MM.1S (cell line): ENCODE measurements at regions not wholly inside any gene's neighbourhood (a gene's known extent, or its start where the extent isn't known, plus 50 kb on each side); places are given as distances from the start of the nearest gene placed in this dataset.

Source experiments
- DNase-seq: peaks from one replicate; pipeline ENCODE4 v3.0.0-alpha.2; 2015
- H2AFZ ChIP-seq: fragments of 300-600 bp; sonication (generic); 2 replicates; pipeline ENCODE4 v1.6.0; 2016; ENCODE audit warnings: antibody characterized with exemption, low read length
- H3F3A ChIP-seq: fragments of 300-600 bp; sonication (generic); 2 replicates; pipeline ENCODE4 v1.6.1; 2016; ENCODE audit warnings: mild to moderate bottlenecking, antibody characterized with exemption, low read length, moderate library complexity, mixed read lengths; ENCODE audit not compliant: insufficient read depth
- H3K27ac ChIP-seq: fragments of 300-600 bp; sonication (generic); 2 replicates; pipeline ENCODE4 v1.5.1; 2016; ENCODE audit warnings: mild to moderate bottlenecking, low read length
- H3K27me3 ChIP-seq: fragments of 300-600 bp; sonication (generic); replicated peaks from 2 replicates; pipeline ENCODE4 v1.6.0; 2016; ENCODE audit warnings: low read length; ENCODE audit not compliant: insufficient read depth
- H3K36me3 ChIP-seq: fragments of 300-600 bp; sonication (generic); replicated peaks from 2 replicates; pipeline ENCODE4 v1.6.1; 2016; ENCODE audit warnings: mild to moderate bottlenecking, low read length, mixed read lengths; ENCODE audit not compliant: insufficient read depth
- H3K4me1 ChIP-seq: fragments of 300-600 bp; sonication (generic); 2 replicates; pipeline ENCODE4 v1.6.1; 2016; ENCODE audit warnings: low read length, mixed read lengths
- H3K4me2 ChIP-seq: fragments of 300-600 bp; sonication (generic); 2 replicates; pipeline ENCODE4 v1.6.0; 2016; ENCODE audit warnings: low read depth, low read length
- H3K4me3 ChIP-seq: fragments of 300-600 bp; sonication (generic); 2 replicates; pipeline ENCODE4 v1.5.1; 2016; ENCODE audit warnings: low read length, mixed read lengths
- H3K79me2 ChIP-seq: fragments of 300-600 bp; sonication (generic); 2 replicates; pipeline ENCODE4 v1.6.1; 2016; ENCODE audit warnings: mixed run types, low read length, mixed read lengths
- H3K9ac ChIP-seq: fragments of 300-600 bp; sonication (generic); 2 replicates; pipeline ENCODE4 v1.6.1; 2016; ENCODE audit warnings: low read length, mixed read lengths
- H3K9me2 ChIP-seq: fragments of 300-600 bp; sonication (generic); replicated peaks from 2 replicates; pipeline ENCODE4 v1.6.1; 2016; ENCODE audit warnings: mild to moderate bottlenecking, low read length, mixed read lengths; ENCODE audit not compliant: insufficient read depth
- H3K9me3 ChIP-seq: fragments of 300-600 bp; sonication (generic); replicated peaks from 2 replicates; pipeline ENCODE4 v1.6.1; 2016; ENCODE audit warnings: mild to moderate bottlenecking, low read length, mixed read lengths; ENCODE audit not compliant: insufficient read depth
- H4K20me1 ChIP-seq: fragments of 300-600 bp; sonication (generic); 2 replicates; pipeline ENCODE4 v1.6.1; 2016; ENCODE audit warnings: mild to moderate bottlenecking, low read length, moderate library complexity, mixed read lengths; ENCODE audit not compliant: insufficient read depth
- CTCF ChIP-seq: fragments of 300-600 bp; sonication (generic); IDR thresholded peaks from 2 replicates; pipeline ENCODE4 v1.5.1; 2016; ENCODE audit warnings: antibody characterized with exemption, low read length, mixed read lengths
- EZH2 ChIP-seq: fragments of 300-600 bp; sonication (generic); optimal IDR thresholded peaks from 2 replicates; pipeline ENCODE3; 2017; ENCODE audit warnings: low read depth, mild to moderate bottlenecking, antibody characterized with exemption, low read length, mixed read lengths
- EZH2phosphoT487 ChIP-seq: fragments of 300-600 bp; sonication (generic); IDR thresholded peaks from 2 replicates; pipeline ENCODE4 v1.6.1; 2018; ENCODE audit warnings: antibody characterized with exemption, low read length

DNA sequence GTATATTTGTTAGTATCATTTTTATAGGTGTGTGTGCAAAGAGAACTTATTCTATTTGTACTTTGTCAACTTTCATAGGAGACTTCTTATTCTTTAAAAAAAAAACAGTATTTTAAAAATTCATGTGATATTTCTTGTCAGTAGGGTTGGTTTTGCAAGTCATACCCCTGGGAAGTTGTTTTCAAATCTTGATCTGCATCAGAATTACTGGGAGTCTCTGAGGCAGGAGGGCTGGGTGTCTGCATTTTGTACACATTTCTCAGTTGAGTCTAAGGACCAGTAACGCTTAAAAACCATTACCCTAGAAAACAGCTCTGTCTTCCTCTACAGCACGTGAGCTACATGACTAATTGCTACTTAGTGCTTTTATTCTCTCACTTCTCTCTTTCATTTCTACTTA is 76.0 kb upstream of the CTTNBP2NL start:
- Histone ChIP-seq H3F3A (no peaks in the 10 kb centered on the region), H3K4me2 (no peak overlapping the region), H3K79me2 (no peaks in the 10 kb centered on the region), H3K27ac (no peak overlapping the region), H3K9me2 (no peaks in the 10 kb centered on the region), H3K9ac (no peak overlapping the region), H3K27me3 (no peaks in the 10 kb centered on the region), H2AFZ (no peak overlapping the region), H3K9me3 (no peaks in the 10 kb centered on the region), H3K4me3 (no peak overlapping the region), H3K36me3 (no peaks in the 10 kb centered on the region), H4K20me1 (no peaks in the 10 kb centered on the region), H3K4me1 (no peaks in the 10 kb centered on the region)
- no peak for DNase-seq
- TF ChIP-seq CTCF (no peak), EZH2phosphoT487 (no peak), EZH2 (no peak)

DNA sequence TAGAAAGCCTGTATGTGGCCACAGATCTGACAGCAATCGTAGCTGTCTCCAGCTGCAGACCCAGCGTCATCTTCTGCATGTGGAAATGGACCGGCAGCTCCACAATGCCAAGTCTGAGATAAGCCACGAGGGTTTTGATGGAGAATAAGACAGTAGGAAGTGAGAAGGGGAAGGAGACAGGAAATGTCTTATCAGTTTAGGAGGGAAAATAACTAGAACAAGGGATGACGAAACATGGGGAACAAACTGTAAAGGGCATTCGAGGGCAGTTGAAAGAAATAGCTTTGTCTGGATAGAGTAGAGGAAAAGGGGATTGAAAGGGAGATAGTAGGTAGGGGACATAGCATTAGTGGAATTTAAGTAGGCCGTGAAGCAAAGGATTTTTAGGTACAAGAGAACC is 74.0 kb upstream of the CTTNBP2NL start:
- no peak for DNase-seq
- TF ChIP-seq EZH2 (no peak), EZH2phosphoT487 (no peak), CTCF (no peak)

DNA sequence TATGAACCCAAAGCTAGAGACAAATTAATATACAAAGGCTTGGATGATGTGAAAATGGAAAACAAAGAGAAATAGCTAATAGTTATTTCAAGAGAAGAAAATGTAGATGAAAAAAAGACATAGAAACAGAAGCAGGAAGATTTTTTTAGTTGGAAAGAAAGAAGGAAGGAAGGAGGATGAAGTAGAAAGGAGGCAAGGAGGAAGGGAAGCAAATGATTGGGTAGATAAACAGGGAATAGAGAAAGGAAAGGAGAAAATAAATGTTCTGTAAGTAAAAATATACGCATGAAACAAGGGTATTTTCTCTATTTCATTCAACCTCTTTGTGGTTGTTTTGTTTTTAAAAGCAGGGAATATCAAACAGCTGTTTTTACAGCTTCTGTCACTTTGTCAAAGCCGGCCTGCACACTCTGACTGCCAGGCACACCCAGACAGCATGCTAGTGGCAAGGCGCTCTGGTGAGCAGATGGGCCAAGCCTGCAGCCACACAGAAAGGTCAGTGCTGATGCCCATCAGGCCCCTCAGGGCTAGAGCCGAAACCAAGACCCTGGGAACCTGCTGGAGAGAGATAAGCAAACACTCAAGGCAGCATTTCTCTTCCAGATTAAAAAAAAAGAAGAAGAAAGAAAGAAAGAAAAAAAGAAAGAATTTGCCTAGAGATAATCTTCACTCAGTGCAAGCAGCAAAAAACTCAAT is 72.9 kb upstream of the CTTNBP2NL start:
- Histone ChIP-seq H3K9me2 (no peaks in the 10 kb centered on the region), H3K4me2 (no peak overlapping the region), H3F3A (no peaks in the 10 kb centered on the region), H4K20me1 (no peaks in the 10 kb centered on the region), H3K27me3 (no peaks in the 10 kb centered on the region), H3K9ac (no peak overlapping the region), H2AFZ (no peak overlapping the region), H3K36me3 (no peaks in the 10 kb centered on the region), H3K4me3 (no peak overlapping the region), H3K4me1 (no peaks in the 10 kb centered on the region), H3K79me2 (no peaks in the 10 kb centered on the region), H3K27ac (no peak overlapping the region), H3K9me3 (no peaks in the 10 kb centered on the region)
- TF ChIP-seq CTCF (no peak), EZH2phosphoT487 (no peak), EZH2 (no peak)
- no peak for DNase-seq

More for the DNA sequence above, 74.0 kb upstream of the CTTNBP2NL start:
- H3K9me3 ChIP-seq: no peaks in the 10 kb centered on the region
- H3K4me1 ChIP-seq: no peaks in the 10 kb centered on the region
- H3K4me2 ChIP-seq: no peak overlapping the region
- H2AFZ ChIP-seq: no peak overlapping the region
- no peak overlapping the region for H3K4me3 ChIP-seq
- no peaks in the 10 kb centered on the region for H3K36me3 ChIP-seq
- no peaks in the 10 kb centered on the region for H4K20me1 ChIP-seq
- no peaks in the 10 kb centered on the region for H3F3A ChIP-seq
- H3K9me2 ChIP-seq: no peaks in the 10 kb centered on the region
- no peaks in the 10 kb centered on the region for H3K79me2 ChIP-seq
- no peak overlapping the region for H3K27ac ChIP-seq
- no peak overlapping the region for H3K9ac ChIP-seq
- no peaks in the 10 kb centered on the region for H3K27me3 ChIP-seq
